Chondrocyte (in vitro differentiated cells): ENCODE measurements at regions not wholly inside any gene's neighbourhood (a gene's known extent, or its start where the extent isn't known, plus 50 kb on each side); places are given as distances from the start of the nearest gene placed in this dataset.

Source experiments
- DNase-seq: peaks from one replicate; pipeline ENCODE4 v3.0.0; 2021; ENCODE audit warnings: mixed read lengths, low spot score
- H3K27ac Mint-ChIP-seq: one replicate; pipeline ENCODE4 v1.8.0; 2021; ENCODE audit warnings: mild to moderate bottlenecking, moderate library complexity, mixed read lengths; ENCODE audit not compliant: unreplicated experiment
- H3K27me3 Mint-ChIP-seq: 2 replicates; pipeline ENCODE4 v1.8.0; 2021; ENCODE audit warnings: low read depth, mixed read lengths
- H3K36me3 Mint-ChIP-seq: 2 replicates; pipeline ENCODE4 v1.8.0; 2021; ENCODE audit warnings: low read depth, mixed read lengths
- H3K4me1 Mint-ChIP-seq: 2 replicates; pipeline ENCODE4 v1.8.0; 2021; ENCODE audit warnings: low read depth, mild to moderate bottlenecking, mixed read lengths
- H3K4me3 Mint-ChIP-seq: one replicate; pipeline ENCODE4 v1.8.0; 2021; ENCODE audit warnings: mild to moderate bottlenecking, moderate library complexity, mixed read lengths; ENCODE audit not compliant: unreplicated experiment
- H3K9me3 Mint-ChIP-seq: 2 replicates; pipeline ENCODE4 v1.8.0; 2021; ENCODE audit warnings: low read depth, mixed read lengths
- CTCF ChIP-seq: fragments of 200-600 bp; sonication (generic); IDR thresholded peaks from 2 replicates; pipeline ENCODE4 v1.5.0; 2021; ENCODE audit warnings: antibody characterized with exemption, mild to moderate bottlenecking, moderate library complexity

GRCh38 chr9:90299968-90300367, 342.7 kb downstream of the DIRAS2 start:
- Mint-ChIP-seq H3K4me3 (no peak overlapping the region), H3K36me3 (no peaks in the 10 kb centered on the region), H3K9me3 (no peaks in the 10 kb centered on the region), H3K27ac (no peak overlapping the region), H3K4me1 (peaks cover 31% of the 10 kb centered on the region), H3K27me3 (no peaks in the 10 kb centered on the region)
- no peak for DNase-seq
- no peak for TF ChIP-seq CTCF

- no peak overlapping the region for H3K4me3 Mint-ChIP-seq
- no peak for DNase-seq
- H3K27ac Mint-ChIP-seq = peak overlapping the region; percentile 94
- H3K4me1 Mint-ChIP-seq = peaks cover 31% of the 10 kb centered on the region
- no peaks in the 10 kb centered on the region for H3K27me3 Mint-ChIP-seq
- TF ChIP-seq CTCF = no peak
- H3K9me3 Mint-ChIP-seq = no peaks in the 10 kb centered on the region
- no peaks in the 10 kb centered on the region for H3K36me3 Mint-ChIP-seq
Observed at GRCh38 chr9:90300611-90301276, 341.9 kb downstream of the DIRAS2 start.

- H3K9me3 Mint-ChIP-seq = no peaks in the 10 kb centered on the region
- no peak for DNase-seq
- H3K4me1 Mint-ChIP-seq = peaks cover 26% of the 10 kb centered on the region
- peak overlapping the region; percentile 33 for H3K4me3 Mint-ChIP-seq
- no peaks in the 10 kb centered on the region for H3K27me3 Mint-ChIP-seq
- peak; percentile 44 for TF ChIP-seq CTCF
- no peaks in the 10 kb centered on the region for H3K36me3 Mint-ChIP-seq
- H3K27ac Mint-ChIP-seq = peak overlapping the region; percentile 94
Observed at GRCh38 chr9:90301277-90301653, 341.4 kb downstream of the DIRAS2 start.

- Mint-ChIP-seq H3K4me1 (peaks cover 27% of the 10 kb centered on the region), H3K27ac (no peak overlapping the region), H3K4me3 (no peak overlapping the region), H3K9me3 (no peaks in the 10 kb centered on the region), H3K36me3 (no peaks in the 10 kb centered on the region), H3K27me3 (no peaks in the 10 kb centered on the region)
- DNase-seq = no peak
- no peak for TF ChIP-seq CTCF
Observed at GRCh38 chr9:90303655-90304054, 339.0 kb downstream of the DIRAS2 start.

- Mint-ChIP-seq H3K4me3 (no peak overlapping the region), H3K27me3 (no peaks in the 10 kb centered on the region), H3K36me3 (no peaks in the 10 kb centered on the region), H3K4me1 (peaks cover 16% of the 10 kb centered on the region), H3K9me3 (no peaks in the 10 kb centered on the region), H3K27ac (no peak overlapping the region)
- no peak for TF ChIP-seq CTCF
- DNase-seq = no peak
Observed at GRCh38 chr9:90306158-90306557, 336.5 kb downstream of the DIRAS2 start.
